Neural progenitor cell (in vitro differentiated cells): ENCODE measurements at regions not wholly inside any gene's neighbourhood (a gene's known extent, or its start where the extent isn't known, plus 50 kb on each side); places are given as distances from the start of the nearest gene placed in this dataset.

Experiments used
- DNase-seq: peaks from one replicate; pipeline ENCODE4 v3.0.0-alpha.2; 2016; ENCODE audit warnings: low spot score
- H2AFZ ChIP-seq: fragments of 200-600 bp; sonication (generic); replicated peaks from 2 replicates; pipeline ENCODE4 v1.6.1; 2016; ENCODE audit warnings: antibody characterized with exemption
- H3F3A ChIP-seq: fragments of 200-600 bp; sonication (generic); 2 replicates; pipeline ENCODE4 v1.6.1; 2016; ENCODE audit warnings: antibody characterized with exemption, low read depth
- H3K27ac ChIP-seq: fragments of 200-600 bp; sonication (generic); 2 replicates; pipeline ENCODE4 v1.5.1; 2016; ENCODE audit warnings: mild to moderate bottlenecking
- H3K27me3 ChIP-seq: fragments of 200-600 bp; sonication (generic); 2 replicates; pipeline ENCODE4 v1.6.1; 2016; ENCODE audit warnings: mild to moderate bottlenecking, moderate library complexity
- H3K36me3 ChIP-seq: fragments of 200-600 bp; sonication (generic); 2 replicates; pipeline ENCODE4 v1.5.1; 2016
- H3K4me1 ChIP-seq: fragments of 200-600 bp; sonication (generic); 2 replicates; pipeline ENCODE4 v1.6.1; 2016; ENCODE audit warnings: mixed run types
- H3K4me2 ChIP-seq: fragments of 200-600 bp; sonication (generic); 2 replicates; pipeline ENCODE4 v1.6.1; 2016
- H3K4me3 ChIP-seq: fragments of 200-600 bp; sonication (generic); 2 replicates; pipeline ENCODE4 v1.5.1; 2016
- H3K79me2 ChIP-seq: fragments of 200-600 bp; sonication (generic); 2 replicates; pipeline ENCODE4 v1.6.1; 2016; ENCODE audit warnings: low read depth
- H3K9ac ChIP-seq: fragments of 200-600 bp; sonication (generic); 2 replicates; pipeline ENCODE4 v1.6.1; 2016
- H3K9me3 ChIP-seq: fragments of 200-600 bp; sonication (generic); 2 replicates; pipeline ENCODE4 v1.5.1; 2016; ENCODE audit warnings: low read depth
- H4K20me1 ChIP-seq: fragments of 200-600 bp; sonication (generic); 2 replicates; pipeline ENCODE4 v1.6.1; 2016; ENCODE audit warnings: low read depth
- H3K27ac Mint-ChIP-seq: 3 replicates; pipeline ENCODE4 v1.8.0; 2021; ENCODE audit warnings: mixed read lengths
- H3K27me3 Mint-ChIP-seq: 2 replicates; pipeline ENCODE4 v1.8.0; 2022; ENCODE audit warnings: low read depth, mild to moderate bottlenecking, inconsistent platforms, moderate library complexity, mixed read lengths; ENCODE audit not compliant: insufficient read depth
- H3K36me3 Mint-ChIP-seq: 3 replicates; pipeline ENCODE4 v1.8.0; 2021; ENCODE audit warnings: mixed read lengths
- H3K4me1 Mint-ChIP-seq: 3 replicates; pipeline ENCODE4 v1.8.0; 2021; ENCODE audit warnings: mixed read lengths
- H3K4me3 Mint-ChIP-seq: 3 replicates; pipeline ENCODE4 v1.8.0; 2021; ENCODE audit warnings: mild to moderate bottlenecking, moderate library complexity, mixed read lengths
- H3K9me3 Mint-ChIP-seq: 3 replicates; pipeline ENCODE4 v1.8.0; 2020; ENCODE audit warnings: mixed read lengths
- EZH2 ChIP-seq: fragments of 200-600 bp; sonication (generic); IDR thresholded peaks from 2 replicates; pipeline ENCODE4 v1.6.1; 2017; ENCODE audit warnings: antibody characterized with exemption, mild to moderate bottlenecking, moderate library complexity
- EZH2phosphoT487 ChIP-seq: fragments of 200-600 bp; sonication (generic); IDR thresholded peaks from 2 replicates; pipeline ENCODE4 v1.6.1; 2017; ENCODE audit warnings: antibody characterized with exemption
- TF ChIP-seq, protein P1 (sequence below): fragments of 200-600 bp; sonication (generic); IDR thresholded peaks from 2 replicates; pipeline ENCODE4 v1.5.1; 2017; ENCODE audit warnings: antibody characterized with exemption, mild to moderate bottlenecking

DNA sequence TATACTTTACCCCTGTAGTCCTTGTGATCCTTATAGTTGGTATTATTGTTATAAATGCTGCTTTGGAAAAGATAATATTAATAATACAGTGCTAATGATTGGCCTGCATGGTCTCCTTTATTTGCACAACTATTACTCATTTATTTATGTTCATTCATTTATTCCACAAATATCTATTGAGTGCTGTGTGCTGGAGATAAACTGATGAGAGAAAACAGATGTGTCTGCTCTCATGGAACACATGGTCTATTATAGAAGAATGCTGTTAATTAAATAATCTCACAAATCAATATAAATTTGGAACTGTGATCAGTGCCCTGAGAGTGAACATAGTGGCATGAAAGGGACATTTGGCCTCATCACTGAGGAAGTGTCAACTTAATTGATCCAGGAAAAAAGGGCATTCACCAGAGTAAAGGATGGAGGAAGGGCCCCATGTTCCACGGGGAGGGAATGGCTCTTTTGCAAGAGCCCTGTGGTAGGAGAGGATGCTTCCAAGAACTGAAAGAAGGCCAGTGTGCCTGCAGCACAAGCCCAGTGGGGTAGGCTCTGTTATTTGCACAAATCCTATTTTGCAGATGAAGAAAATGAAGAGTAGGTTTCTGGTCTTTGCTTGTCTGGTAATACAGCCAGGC, 91.5 kb upstream of the STK39 start:
- TF ChIP-seq EZH2 (no peak), EZH2phosphoT487 (no peak)
- TF ChIP-seq, protein P1, sequence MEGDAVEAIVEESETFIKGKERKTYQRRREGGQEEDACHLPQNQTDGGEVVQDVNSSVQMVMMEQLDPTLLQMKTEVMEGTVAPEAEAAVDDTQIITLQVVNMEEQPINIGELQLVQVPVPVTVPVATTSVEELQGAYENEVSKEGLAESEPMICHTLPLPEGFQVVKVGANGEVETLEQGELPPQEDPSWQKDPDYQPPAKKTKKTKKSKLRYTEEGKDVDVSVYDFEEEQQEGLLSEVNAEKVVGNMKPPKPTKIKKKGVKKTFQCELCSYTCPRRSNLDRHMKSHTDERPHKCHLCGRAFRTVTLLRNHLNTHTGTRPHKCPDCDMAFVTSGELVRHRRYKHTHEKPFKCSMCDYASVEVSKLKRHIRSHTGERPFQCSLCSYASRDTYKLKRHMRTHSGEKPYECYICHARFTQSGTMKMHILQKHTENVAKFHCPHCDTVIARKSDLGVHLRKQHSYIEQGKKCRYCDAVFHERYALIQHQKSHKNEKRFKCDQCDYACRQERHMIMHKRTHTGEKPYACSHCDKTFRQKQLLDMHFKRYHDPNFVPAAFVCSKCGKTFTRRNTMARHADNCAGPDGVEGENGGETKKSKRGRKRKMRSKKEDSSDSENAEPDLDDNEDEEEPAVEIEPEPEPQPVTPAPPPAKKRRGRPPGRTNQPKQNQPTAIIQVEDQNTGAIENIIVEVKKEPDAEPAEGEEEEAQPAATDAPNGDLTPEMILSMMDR, result no peak
- Histone ChIP-seq H3K4me1 (peaks cover 17% of the 10 kb centered on the region), H3K36me3 (no peaks in the 10 kb centered on the region), H3K4me3 (no peak overlapping the region), H3K27me3 (no peaks in the 10 kb centered on the region), H3K79me2 (no peaks in the 10 kb centered on the region), H2AFZ (no peak overlapping the region), H4K20me1 (no peaks in the 10 kb centered on the region), H3F3A (no peaks in the 10 kb centered on the region), H3K4me2 (no peak overlapping the region), H3K9me3 (no peaks in the 10 kb centered on the region), H3K27ac (no peak overlapping the region), H3K9ac (no peak overlapping the region)
- Mint-ChIP-seq H3K36me3 (no peaks in the 10 kb centered on the region), H3K27me3 (no peaks in the 10 kb centered on the region), H3K9me3 (no peaks in the 10 kb centered on the region), H3K27ac (no peak overlapping the region), H3K4me1 (peaks cover 12% of the 10 kb centered on the region), H3K4me3 (no peak overlapping the region)
- no peak for DNase-seq

DNA sequence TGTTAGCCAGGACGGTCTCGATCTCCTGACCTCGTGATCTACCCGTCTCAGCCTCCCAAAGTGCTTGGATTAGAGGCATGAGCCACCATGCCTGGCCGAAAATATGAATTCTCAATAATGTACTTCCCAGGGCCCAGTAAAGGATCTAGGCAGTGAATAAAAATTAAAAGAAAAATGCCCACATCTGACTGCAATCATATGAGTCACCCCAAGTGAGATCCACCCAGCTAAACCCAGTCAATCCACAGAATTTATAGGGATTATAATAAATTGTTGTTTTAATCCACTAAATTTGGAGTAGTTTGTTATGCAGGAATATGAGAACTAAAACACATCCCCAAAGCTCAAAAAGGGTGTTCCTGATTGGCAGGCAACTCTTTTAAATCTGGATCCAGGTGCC, 93.5 kb upstream of the STK39 start:
- H3K79me2 ChIP-seq, result no peaks in the 10 kb centered on the region
- Mint-ChIP-seq H3K4me3 (no peak overlapping the region), H3K9me3 (no peaks in the 10 kb centered on the region), H3K36me3 (no peaks in the 10 kb centered on the region), H3K27me3 (no peaks in the 10 kb centered on the region), H3K4me1 (peaks cover 12% of the 10 kb centered on the region), H3K27ac (no peak overlapping the region)
- H3K4me1 ChIP-seq, result peaks cover 17% of the 10 kb centered on the region
- H2AFZ ChIP-seq, result no peak overlapping the region
- H3K27me3 ChIP-seq, result no peaks in the 10 kb centered on the region
- TF ChIP-seq, protein P1, result no peak
- TF ChIP-seq EZH2 (no peak), EZH2phosphoT487 (no peak)
- DNase-seq, result no peak
- no peaks in the 10 kb centered on the region for H3K9me3 ChIP-seq
- H4K20me1 ChIP-seq, result no peaks in the 10 kb centered on the region
- H3F3A ChIP-seq, result no peaks in the 10 kb centered on the region
- no peak overlapping the region for H3K4me2 ChIP-seq
- no peak overlapping the region for H3K4me3 ChIP-seq
- H3K27ac ChIP-seq, result no peak overlapping the region
- no peaks in the 10 kb centered on the region for H3K36me3 ChIP-seq
- H3K9ac ChIP-seq, result no peak overlapping the region

DNA sequence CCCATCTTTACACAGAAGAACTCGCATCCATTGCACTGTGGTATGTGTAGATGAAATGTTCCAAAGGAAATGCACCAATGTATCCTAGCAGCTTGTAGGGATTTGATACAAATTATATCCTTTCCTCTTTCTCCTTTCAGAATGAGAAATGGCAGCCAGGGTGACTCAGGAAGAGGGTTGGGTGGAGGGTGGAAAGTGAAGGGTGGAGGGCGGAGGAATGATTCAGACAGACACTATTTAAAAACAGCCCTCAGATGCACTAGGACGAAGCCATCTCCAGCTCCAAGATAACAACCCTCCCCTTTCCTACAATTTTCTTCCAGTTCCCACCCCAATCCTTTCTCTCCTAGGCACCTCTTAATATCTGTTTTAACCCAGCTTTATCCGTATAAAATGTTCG, 96.2 kb upstream of the STK39 start:
- no peak overlapping the region for H3K27ac Mint-ChIP-seq
- no peak overlapping the region for H3K4me3 Mint-ChIP-seq
- Histone ChIP-seq H3K4me2 (no peak overlapping the region), H3K27me3 (no peaks in the 10 kb centered on the region), H3F3A (no peaks in the 10 kb centered on the region), H4K20me1 (no peaks in the 10 kb centered on the region), H3K79me2 (no peaks in the 10 kb centered on the region), H3K36me3 (no peaks in the 10 kb centered on the region), H3K4me1 (peaks cover 26% of the 10 kb centered on the region), H3K4me3 (no peak overlapping the region), H3K27ac (no peak overlapping the region), H3K9me3 (no peaks in the 10 kb centered on the region), H3K9ac (no peak overlapping the region), H2AFZ (no peak overlapping the region)
- H3K36me3 Mint-ChIP-seq, result no peaks in the 10 kb centered on the region
- peaks cover 3% of the 10 kb centered on the region for H3K27me3 Mint-ChIP-seq
- TF ChIP-seq EZH2 (no peak), EZH2phosphoT487 (no peak)
- TF ChIP-seq, protein P1, result no peak
- no peaks in the 10 kb centered on the region for H3K9me3 Mint-ChIP-seq
- peaks cover 15% of the 10 kb centered on the region for H3K4me1 Mint-ChIP-seq
- no peak for DNase-seq
